Gastroesophageal sphincter (tissue), 3 donors: ENCODE measurements at regions not wholly inside any gene's neighbourhood (a gene's known extent, or its start where the extent isn't known, plus 50 kb on each side); places are given as distances from the start of the nearest gene placed in this dataset.

Experiments used
- EP300 ChIP-seq: sonication (generic); formaldehyde crosslinking; IDR thresholded peaks from one replicate; pipeline ENCODE4 v1.6.1; 2017; ENCODE audit warnings: antibody characterized with exemption, mild to moderate bottlenecking
- POLR2A ChIP-seq, 2 donors: fragments of 450-650 bp; IDR thresholded peaks; one replicate each; pipeline ENCODE4 v1.6.1; 2017; ENCODE audit warnings: antibody characterized with exemption in 2 of 2, mild to moderate bottlenecking in 2 of 2, moderate library complexity in 1 of 2
- POLR2AphosphoS5 ChIP-seq: sonication (generic); formaldehyde crosslinking; IDR thresholded peaks from one replicate; pipeline ENCODE4 v1.6.1; 2017; ENCODE audit warnings: antibody characterized with exemption
- TF ChIP-seq, protein P1 (sequence below), 4 experiments: fragments of 200-600 bp in 2 of 4; fragments of 450-650 bp in 2 of 4; sonication (generic) in 1 of 4; IDR thresholded peaks; one replicate each; pipeline ENCODE4 v1.5.1; 2017 to 2019; ENCODE audit warnings: antibody characterized with exemption in 4 of 4, mild to moderate bottlenecking in 2 of 4, moderate library complexity in 2 of 4

DNA sequence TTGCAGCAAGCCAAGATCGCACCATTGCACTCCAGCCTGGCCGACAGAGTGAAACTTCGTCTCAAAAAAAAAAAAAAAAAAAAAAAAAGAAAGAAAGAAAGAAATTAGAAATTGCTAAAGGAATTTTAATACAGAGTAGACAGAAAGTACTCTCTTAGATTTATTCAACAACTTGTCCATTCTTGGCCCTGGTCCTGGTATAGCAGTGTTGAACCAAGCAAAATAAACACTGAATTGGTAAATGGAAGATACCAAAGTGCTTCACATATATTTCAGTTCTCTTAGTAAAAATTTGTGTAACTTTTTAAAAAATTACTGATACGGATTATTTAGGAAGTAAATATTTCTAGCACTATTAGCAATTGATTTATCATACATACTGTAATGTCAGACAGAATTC is 165.9 kb upstream of the TLL1 start:
- TF ChIP-seq, protein P1, sequence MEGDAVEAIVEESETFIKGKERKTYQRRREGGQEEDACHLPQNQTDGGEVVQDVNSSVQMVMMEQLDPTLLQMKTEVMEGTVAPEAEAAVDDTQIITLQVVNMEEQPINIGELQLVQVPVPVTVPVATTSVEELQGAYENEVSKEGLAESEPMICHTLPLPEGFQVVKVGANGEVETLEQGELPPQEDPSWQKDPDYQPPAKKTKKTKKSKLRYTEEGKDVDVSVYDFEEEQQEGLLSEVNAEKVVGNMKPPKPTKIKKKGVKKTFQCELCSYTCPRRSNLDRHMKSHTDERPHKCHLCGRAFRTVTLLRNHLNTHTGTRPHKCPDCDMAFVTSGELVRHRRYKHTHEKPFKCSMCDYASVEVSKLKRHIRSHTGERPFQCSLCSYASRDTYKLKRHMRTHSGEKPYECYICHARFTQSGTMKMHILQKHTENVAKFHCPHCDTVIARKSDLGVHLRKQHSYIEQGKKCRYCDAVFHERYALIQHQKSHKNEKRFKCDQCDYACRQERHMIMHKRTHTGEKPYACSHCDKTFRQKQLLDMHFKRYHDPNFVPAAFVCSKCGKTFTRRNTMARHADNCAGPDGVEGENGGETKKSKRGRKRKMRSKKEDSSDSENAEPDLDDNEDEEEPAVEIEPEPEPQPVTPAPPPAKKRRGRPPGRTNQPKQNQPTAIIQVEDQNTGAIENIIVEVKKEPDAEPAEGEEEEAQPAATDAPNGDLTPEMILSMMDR (IDR thresholded peaks at IDR 0.05) = no peak
- TF ChIP-seq POLR2AphosphoS5 (no peak), POLR2A (IDR thresholded peaks at IDR 0.05) (no peak), EP300 (no peak)
